ENCODE measurements at regions not wholly inside any gene's neighbourhood (a gene's known extent, or its start where the extent isn't known, plus 50 kb on each side); places are given as distances from the start of the nearest gene placed in this dataset.
A peak's percentile ranks its signal among the peaks of the same experiment; 100 is the strongest.
"Not testable (repeated sequence)": the region's sequence is repeated elsewhere in the genome, so short reads cannot be mapped to it uniquely, and the experiment has no call there.

GRCh38 chr4:3941735-3942522 lies 175.7 kb downstream of the ADRA2C start:
- H3K27ac ChIP-seq; intact Hi-C loops (cut with DNase I); H3K36me3 ChIP-seq; H3K27me3 ChIP-seq; H3K4me1 ChIP-seq; DNase-seq; H3K4me3 ChIP-seq; ATAC-seq; H3K9me3 ChIP-seq: not testable (repeated sequence)
- 60% methylated on average over 13 of the region's 17 CpGs for WGBS (ENCODE audit: insufficient coverage, low coverage, low lambda C conversion rate, missing lambda C conversion rate)

GRCh38 chr4:3942569-3942971 lies 176.4 kb downstream of the ADRA2C start:
- 12% methylated on average over 11 of the region's 12 CpGs for WGBS (ENCODE audit: insufficient coverage, low coverage, low lambda C conversion rate, missing lambda C conversion rate)
- peak; percentile 35 to 56 (median 46) for TF ChIP-seq CTCF (IDR thresholded peaks at IDR 0.05)
- H3K9me3 ChIP-seq; intact Hi-C loops (cut with DNase I); DNase-seq; ATAC-seq; H3K4me3 ChIP-seq; H3K4me1 ChIP-seq; H3K36me3 ChIP-seq; H3K27me3 ChIP-seq; H3K27ac ChIP-seq: not testable (repeated sequence)

- H3K27me3 ChIP-seq; DNase-seq; H3K36me3 ChIP-seq; intact Hi-C loops (cut with DNase I); H3K4me3 ChIP-seq; H3K4me1 ChIP-seq; H3K9me3 ChIP-seq; ATAC-seq; H3K27ac ChIP-seq: not testable (repeated sequence)
- 69% methylated on average over 7 of the region's 8 CpGs for WGBS (ENCODE audit: insufficient coverage, low coverage, low lambda C conversion rate, missing lambda C conversion rate)
Measured at GRCh38 chr4:3943051-3943450, 176.9 kb downstream of the ADRA2C start.

GRCh38 chr4:3945511-3946290 lies 179.5 kb downstream of the ADRA2C start:
- no peak for ATAC-seq
- no peak for TF ChIP-seq POLR2A (IDR thresholded peaks at IDR 0.05)
- TF ChIP-seq CTCF (IDR thresholded peaks at IDR 0.05): no peak

GRCh38 chr4:3946553-3946952 lies 180.4 kb downstream of the ADRA2C start:
- H3K27me3 ChIP-seq; H3K9me3 ChIP-seq; H3K36me3 ChIP-seq; ATAC-seq; H3K27ac ChIP-seq; DNase-seq; H3K4me1 ChIP-seq; intact Hi-C loops (cut with DNase I); H3K4me3 ChIP-seq: not testable (repeated sequence)
- WGBS (ENCODE audit: insufficient coverage, low coverage, low lambda C conversion rate, missing lambda C conversion rate): 92% methylated on average over 16 of the region's 20 CpGs

More at GRCh38 chr4:3945511-3946290, 179.5 kb downstream of the ADRA2C start:
- intact Hi-C loops (cut with DNase I): no loop called here
- H3K36me3 ChIP-seq: no peaks in the 10 kb centered on the region
- no peaks in the 10 kb centered on the region for H3K27me3 ChIP-seq
- H3K27ac ChIP-seq: no peak overlapping the region
- no peak overlapping the region for H3K4me3 ChIP-seq
- 53% methylated on average over 11 of the region's 22 CpGs for WGBS (ENCODE audit: insufficient coverage, low coverage, low lambda C conversion rate, missing lambda C conversion rate)
- no peaks in the 10 kb centered on the region for H3K9me3 ChIP-seq
- H3K4me1 ChIP-seq: no peaks in the 10 kb centered on the region
- DNase-seq: no peak

GRCh38 chr4:3947761-3948160 lies 181.6 kb downstream of the ADRA2C start:
- H3K4me1 ChIP-seq; H3K9me3 ChIP-seq; DNase-seq; H3K27ac ChIP-seq; H3K4me3 ChIP-seq; H3K36me3 ChIP-seq; intact Hi-C loops (cut with DNase I); ATAC-seq; H3K27me3 ChIP-seq: not testable (repeated sequence)
- 91% methylated on average over 10 of the region's 21 CpGs for WGBS (ENCODE audit: insufficient coverage, low coverage, low lambda C conversion rate, missing lambda C conversion rate)

- H3K4me3 ChIP-seq; ATAC-seq; intact Hi-C loops (cut with DNase I); H3K27ac ChIP-seq; H3K36me3 ChIP-seq; H3K4me1 ChIP-seq; H3K27me3 ChIP-seq; DNase-seq; H3K9me3 ChIP-seq: not testable (repeated sequence)
- WGBS (ENCODE audit: insufficient coverage, low coverage, low lambda C conversion rate, missing lambda C conversion rate): 92% methylated on average over 4 of the region's 5 CpGs
Measured at GRCh38 chr4:3948210-3948609, 182.0 kb downstream of the ADRA2C start.

All from right lobe of liver (tissue), 6 donors.